Fibroblast of lung (primary cell): ENCODE measurements at regions not wholly inside any gene's neighbourhood (a gene's known extent, or its start where the extent isn't known, plus 50 kb on each side); places are given as distances from the start of the nearest gene placed in this dataset.
"Not testable (repeated sequence)": the region's sequence is repeated elsewhere in the genome, so short reads cannot be mapped to it uniquely, and the experiment has no call there.

Source experiments
- CTCF ChIP-seq, 2 donors: IDR thresholded peaks in 1 of 2; conservative IDR thresholded peaks in 1 of 2; 1 replicate in 1 of 2; 2 replicates in 1 of 2; pipeline ENCODE4 v1.5.1; 2011 to 2012; ENCODE audit warnings: low read length in 2 of 2, control low read depth in 1 of 2, inconsistent platforms in 1 of 2, low read depth in 1 of 2, mild to moderate bottlenecking in 1 of 2
- EZH2 ChIP-seq: IDR thresholded peaks from 2 replicates; pipeline ENCODE4 v1.5.1; 2012; ENCODE audit warnings: low read length, control low read depth, mild to moderate bottlenecking; ENCODE audit errors: missing control alignments

DNA sequence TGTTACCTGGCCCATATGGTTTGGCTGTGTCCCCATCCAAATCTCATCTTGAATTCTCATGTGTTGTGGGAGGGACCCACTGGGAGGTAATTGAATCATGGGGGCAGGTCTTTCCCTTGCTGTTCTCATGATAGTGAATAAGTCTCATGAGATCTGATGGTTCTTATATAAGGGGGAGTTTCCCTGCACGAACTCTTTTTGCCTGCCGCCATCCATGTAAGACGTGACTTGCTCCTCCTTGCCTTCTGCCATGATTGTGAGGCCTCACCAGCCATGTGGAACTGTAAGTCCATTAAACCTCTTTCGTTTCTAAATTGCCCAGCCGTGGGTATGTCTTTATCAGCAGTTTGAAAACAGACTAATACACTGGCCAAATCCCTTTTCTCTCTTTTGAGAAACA lies 444.4 kb downstream of the QKI start:
- TF ChIP-seq CTCF (conservative IDR thresholded peaks at IDR 0.05 in 1 of 2, IDR thresholded peaks at IDR 0.05 in 1 of 2; ENCODE audit: low read depth in 1 of 2, low read length in 2 of 2); EZH2: not testable (repeated sequence)
